GM10248 (cell line): ENCODE measurements at regions not wholly inside any gene's neighbourhood (a gene's known extent, or its start where the extent isn't known, plus 50 kb on each side); places are given as distances from the start of the nearest gene placed in this dataset.

ENCODE experiments used
- CTCF ChIA-PET: fragments of 300-600 bp; sonication (Branson Sonifier 250); formaldehyde crosslinking; extraction: SDS; loops from one replicate; lab custom pipeline; 2021; ENCODE audit warnings: antibody characterized with exemption; lab: Yijun Ruan, JAX
- POLR2A ChIA-PET: fragments of 350-650 bp; sonication (Branson Sonifier 250); formaldehyde crosslinking; extraction: SDS; loops from one replicate; lab custom pipeline; 2020; ENCODE audit warnings: antibody characterized with exemption; lab: Yijun Ruan, JAX
- DNase-seq: peaks from one replicate; pipeline ENCODE4 v3.0.0; 2012; ENCODE audit errors: extremely low spot score
- TF ChIP-seq, protein P1 (sequence below): IDR thresholded peaks from 2 replicates; pipeline ENCODE4 v1.5.1; 2012; ENCODE audit warnings: mild to moderate bottlenecking, low read depth; ENCODE audit errors: extremely low read depth, missing control alignments, control extremely low read depth

DNA sequence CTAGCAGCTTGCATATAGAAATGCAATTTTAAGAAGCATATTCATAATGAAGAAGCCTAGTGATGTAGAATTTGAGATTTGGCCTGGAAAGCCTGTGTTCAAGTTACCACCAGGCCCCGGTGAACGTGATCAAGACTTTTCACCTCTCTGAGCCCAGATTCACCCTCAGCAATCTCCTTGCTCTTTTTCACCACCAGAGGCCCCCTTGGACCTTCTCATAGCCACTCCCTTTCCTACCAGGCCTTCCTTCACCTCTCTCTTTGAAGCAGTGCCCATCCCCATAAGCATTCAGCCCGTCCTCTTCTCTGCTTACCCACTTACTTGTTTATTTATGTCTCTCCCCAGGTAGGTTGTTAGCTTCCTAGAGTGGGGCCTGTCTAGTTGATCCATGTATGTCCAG, 1280.9 kb downstream of the AACS start:
- no peak for DNase-seq
- TF ChIP-seq, protein P1, sequence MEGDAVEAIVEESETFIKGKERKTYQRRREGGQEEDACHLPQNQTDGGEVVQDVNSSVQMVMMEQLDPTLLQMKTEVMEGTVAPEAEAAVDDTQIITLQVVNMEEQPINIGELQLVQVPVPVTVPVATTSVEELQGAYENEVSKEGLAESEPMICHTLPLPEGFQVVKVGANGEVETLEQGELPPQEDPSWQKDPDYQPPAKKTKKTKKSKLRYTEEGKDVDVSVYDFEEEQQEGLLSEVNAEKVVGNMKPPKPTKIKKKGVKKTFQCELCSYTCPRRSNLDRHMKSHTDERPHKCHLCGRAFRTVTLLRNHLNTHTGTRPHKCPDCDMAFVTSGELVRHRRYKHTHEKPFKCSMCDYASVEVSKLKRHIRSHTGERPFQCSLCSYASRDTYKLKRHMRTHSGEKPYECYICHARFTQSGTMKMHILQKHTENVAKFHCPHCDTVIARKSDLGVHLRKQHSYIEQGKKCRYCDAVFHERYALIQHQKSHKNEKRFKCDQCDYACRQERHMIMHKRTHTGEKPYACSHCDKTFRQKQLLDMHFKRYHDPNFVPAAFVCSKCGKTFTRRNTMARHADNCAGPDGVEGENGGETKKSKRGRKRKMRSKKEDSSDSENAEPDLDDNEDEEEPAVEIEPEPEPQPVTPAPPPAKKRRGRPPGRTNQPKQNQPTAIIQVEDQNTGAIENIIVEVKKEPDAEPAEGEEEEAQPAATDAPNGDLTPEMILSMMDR: no peak
- CTCF ChIA-PET: no interaction called here
- POLR2A ChIA-PET: no interaction called here

DNA sequence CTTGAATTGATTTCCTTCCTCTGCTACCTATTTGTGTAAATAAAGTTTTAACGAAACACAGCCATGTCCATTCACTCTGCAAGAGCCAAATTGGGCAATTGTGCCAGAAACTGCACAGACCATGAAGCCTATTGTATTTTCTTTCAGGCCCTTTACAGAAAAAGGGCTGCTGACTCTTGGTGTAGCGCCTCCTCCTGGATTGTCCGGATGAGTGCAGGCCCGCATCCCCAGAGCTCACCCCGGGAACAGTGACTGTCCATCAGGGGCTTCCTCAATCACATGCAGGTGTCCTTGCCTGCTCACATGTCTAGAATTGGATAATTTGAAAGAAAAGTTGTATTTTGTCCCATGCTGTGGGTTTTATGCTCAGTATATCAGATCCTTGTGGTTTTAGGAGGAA, 1282.2 kb downstream of the AACS start:
- ChIA-PET POLR2A (no interaction called here), CTCF (interaction anchor here (1.1 kb wide), 1 partner anchor 10 kb away, joined by 3 read pairs; no protein-coding TSS in a partner anchor)
- TF ChIP-seq, protein P1: no peak
- no peak for DNase-seq

DNA sequence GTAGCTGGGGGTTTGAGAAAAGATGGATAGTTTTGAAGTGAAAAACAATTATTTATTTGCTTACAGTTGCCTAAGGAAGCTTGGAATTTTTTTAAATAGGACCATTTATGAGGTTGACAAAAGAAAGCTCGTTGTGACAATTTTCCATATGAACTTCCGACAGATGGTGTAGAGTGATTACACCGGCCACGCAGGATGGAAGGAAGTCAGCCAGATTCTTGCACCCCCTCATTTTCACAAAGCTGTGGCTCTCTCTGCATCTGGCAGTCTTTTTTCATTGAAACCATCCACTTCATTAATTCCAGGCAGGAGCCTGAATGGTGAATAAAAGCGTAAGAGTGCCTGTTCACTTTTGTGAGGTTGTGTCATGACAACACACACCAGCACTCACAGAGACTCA, 1284.1 kb downstream of the AACS start:
- DNase-seq: no peak
- ChIA-PET CTCF (interaction anchor here (1.5 kb wide), 1 partner anchor 12 kb away, joined by 3 read pairs; no protein-coding TSS in a partner anchor), POLR2A (no interaction called here)
- TF ChIP-seq, protein P1: no peak

DNA sequence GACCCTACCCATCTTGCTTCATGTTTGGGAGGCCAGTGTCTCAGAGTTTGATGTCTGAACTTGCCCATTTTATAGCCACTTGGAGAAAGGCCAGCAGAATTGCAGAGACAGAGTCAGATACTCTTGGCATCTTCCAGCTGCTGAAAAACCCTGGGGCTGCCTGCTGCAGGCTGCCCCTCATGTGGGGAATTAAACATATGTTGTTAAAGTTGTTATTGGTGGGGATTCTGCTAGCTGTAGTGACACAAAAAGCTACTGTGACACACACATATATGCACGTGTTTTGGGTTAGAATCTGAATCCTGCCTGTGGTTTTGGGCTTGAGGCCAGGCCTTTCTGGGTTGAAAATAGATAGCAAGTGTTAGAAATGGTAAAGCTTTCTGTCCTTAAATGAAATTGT, 1288.4 kb downstream of the AACS start:
- no peak for DNase-seq
- POLR2A ChIA-PET: no interaction called here

DNA sequence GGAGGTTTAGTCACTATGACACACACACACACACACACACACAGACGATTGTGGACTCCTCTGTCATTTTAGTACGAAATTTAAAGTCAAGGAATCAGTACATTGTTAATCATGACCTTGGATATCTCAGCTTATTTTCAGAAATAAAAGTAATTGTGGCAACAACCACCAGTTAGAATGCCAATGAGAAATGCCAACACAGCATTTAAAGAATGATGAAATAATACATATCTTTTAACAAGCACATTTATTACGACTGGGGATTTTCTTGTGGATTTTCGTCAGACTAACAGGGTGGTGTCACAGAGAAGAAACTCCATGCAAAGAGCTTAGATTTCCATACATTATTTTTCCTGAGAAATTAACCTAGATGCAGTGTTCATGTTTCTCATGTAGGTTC, 1289.4 kb downstream of the AACS start:
- DNase-seq: no peak
- POLR2A ChIA-PET: no interaction called here
- TF ChIP-seq, protein P1: no peak
- CTCF ChIA-PET: no interaction called here

More for the DNA sequence above, 1288.4 kb downstream of the AACS start:
- CTCF ChIA-PET: no interaction called here
- TF ChIP-seq, protein P1: no peak

DNA sequence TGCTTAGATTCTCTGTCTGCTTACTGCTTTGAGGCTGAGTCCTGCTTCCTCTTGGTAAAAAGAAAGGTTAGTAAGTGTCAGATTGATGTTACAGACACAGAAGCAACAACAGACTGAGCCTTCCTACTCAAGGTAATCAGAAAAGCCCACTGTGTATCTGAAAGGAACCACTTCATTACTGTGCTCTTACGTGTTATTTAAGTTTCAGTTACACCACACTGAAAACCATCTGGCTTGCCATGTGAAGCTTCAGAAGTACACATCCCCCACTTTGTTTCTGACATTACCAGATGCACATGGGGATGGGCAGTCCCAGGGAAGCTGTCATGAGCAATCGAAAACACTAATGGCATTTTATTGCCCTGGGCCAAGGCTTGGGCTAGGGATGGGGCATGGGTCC, 1290.1 kb downstream of the AACS start:
- TF ChIP-seq, protein P1: no peak
- ChIA-PET CTCF (no interaction called here), POLR2A (interaction anchor here (0.8 kb wide), 1 partner anchor 739 kb away, joined by 3 read pairs; no protein-coding TSS in a partner anchor)
- no peak for DNase-seq

DNA sequence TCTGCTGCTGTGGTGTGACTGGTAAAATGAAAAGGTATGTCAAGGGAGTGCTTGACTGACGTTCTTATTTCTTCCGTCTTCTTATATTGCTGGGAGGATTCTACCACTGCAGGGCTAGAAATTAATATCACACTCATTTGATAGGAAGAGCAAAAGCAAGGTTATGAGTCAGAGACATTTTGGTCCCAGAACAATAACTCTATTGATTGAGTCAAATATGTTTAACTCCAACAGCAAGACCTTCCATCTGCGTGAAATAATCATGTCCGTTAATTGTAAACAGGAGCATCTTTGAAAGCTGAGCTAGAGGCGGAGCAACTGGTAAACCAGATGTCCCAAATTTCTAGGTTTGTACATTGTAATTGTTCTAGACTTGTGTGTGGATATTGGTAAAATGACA, 1293.6 kb downstream of the AACS start:
- TF ChIP-seq, protein P1: no peak
- ChIA-PET POLR2A (no interaction called here), CTCF (no interaction called here)
- no peak for DNase-seq
